ENCODE measurements at regions not wholly inside any gene's neighbourhood (a gene's known extent, or its start where the extent isn't known, plus 50 kb on each side); places are given as distances from the start of the nearest gene placed in this dataset.

- DNase-seq = no peak
Measured at GRCh38 chr13:53747825-53748224, 719.2 kb downstream of the OLFM4 start.

GRCh38 chr13:53749306-53749705 lies 720.7 kb downstream of the OLFM4 start:
- DNase-seq = no peak

DNA sequence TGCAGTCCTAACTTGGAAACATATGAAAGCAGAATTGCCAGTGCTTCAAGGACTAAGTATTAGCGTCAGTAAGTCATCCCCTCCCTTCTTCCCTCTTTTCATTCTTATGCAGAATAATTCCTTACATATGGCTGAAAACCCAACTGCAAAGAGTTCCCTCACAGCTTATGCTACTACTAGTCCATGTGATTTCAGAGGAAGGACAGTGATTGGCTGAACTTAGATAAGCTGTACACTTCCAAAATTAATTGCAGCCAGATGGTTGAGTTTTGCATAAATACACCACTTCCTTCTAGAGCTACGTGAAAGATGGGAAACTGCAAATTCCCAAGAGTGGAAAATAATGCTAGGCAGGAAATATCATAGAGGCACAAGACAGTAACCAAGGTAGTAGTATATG lies 730.4 kb downstream of the OLFM4 start:
- DNase-seq = no peak

- DNase-seq = no peak
Measured at GRCh38 chr13:53775807-53776206, 747.2 kb downstream of the OLFM4 start.

DNA sequence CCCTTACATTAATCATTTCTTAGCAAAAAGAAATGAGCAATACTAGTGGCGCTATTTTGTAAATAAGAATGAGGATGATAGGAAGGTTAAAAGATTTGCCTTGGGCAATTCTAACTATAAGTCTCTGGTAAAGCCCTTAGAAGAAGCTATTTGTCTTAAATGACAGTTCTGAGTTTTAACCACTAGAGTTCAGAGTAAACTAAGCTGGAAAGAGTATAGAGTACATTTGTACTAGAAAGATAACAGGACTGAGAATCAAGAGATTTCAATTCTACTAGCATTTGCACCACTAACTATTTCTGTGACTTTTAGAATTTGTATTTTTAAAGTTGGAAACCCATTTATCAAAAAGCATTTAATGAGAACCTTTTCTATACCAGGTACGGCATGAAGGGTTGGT lies 750.3 kb downstream of the OLFM4 start:
- DNase-seq = no peak

- DNase-seq = no peak
Measured at GRCh38 chr13:53781941-53782340, 753.3 kb downstream of the OLFM4 start.

DNA sequence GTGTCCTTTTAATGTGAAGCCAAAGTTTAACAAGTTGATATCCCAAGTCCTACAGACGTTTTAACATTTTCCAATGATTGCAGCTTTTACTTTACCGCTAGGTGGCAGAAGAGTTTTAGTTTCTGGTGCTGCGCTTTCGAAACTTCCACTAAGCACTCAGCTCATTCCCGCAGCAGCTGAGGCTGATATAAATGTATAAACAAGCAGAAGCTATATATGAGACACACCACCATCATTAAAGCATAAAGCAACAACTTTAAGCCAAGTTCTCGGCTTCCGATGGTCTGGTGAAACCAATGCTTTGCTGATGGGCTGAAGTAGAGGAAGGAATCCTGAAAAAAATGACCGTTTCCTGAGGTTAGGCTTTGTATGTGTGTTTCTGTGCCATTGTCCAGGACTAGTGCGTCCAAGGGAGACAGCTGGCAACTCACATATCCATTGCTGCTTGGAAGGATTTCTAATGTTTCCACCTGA lies 753.9 kb downstream of the OLFM4 start:
- peak in 1 of 2 donors; percentile 3 for DNase-seq

GRCh38 chr13:53783471-53783870 lies 754.9 kb downstream of the OLFM4 start:
- no peak for DNase-seq

- DNase-seq = no peak
Measured at GRCh38 chr13:53788286-53788685, 759.7 kb downstream of the OLFM4 start.

- DNase-seq = no peak
Measured at GRCh38 chr13:53800011-53800410, 771.4 kb downstream of the OLFM4 start.

- no peak for DNase-seq
Measured at GRCh38 chr13:53807251-53807834, 778.7 kb downstream of the OLFM4 start.

- DNase-seq = no peak
Measured at GRCh38 chr13:53821632-53822031, 793.0 kb downstream of the OLFM4 start.

DNA sequence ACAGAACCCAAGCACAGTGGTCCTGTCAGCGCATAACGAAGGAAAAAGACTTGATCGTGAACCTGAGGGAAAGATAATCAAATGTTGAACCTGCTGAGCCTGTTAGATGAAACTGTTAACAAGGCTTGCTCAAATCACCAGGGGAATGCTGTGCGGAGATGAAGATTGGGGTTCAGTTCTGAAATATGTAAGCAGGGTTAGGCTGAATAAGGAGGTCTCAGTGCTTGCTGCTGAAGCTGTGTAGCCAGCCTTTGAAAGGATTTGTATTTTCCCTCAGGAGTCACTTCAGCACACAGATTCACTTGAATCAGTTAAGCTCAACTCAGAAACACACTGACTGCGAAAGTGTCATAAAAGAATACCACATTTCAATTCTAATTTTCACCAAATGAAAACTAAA lies 793.5 kb downstream of the OLFM4 start:
- DNase-seq = no peak

DNA sequence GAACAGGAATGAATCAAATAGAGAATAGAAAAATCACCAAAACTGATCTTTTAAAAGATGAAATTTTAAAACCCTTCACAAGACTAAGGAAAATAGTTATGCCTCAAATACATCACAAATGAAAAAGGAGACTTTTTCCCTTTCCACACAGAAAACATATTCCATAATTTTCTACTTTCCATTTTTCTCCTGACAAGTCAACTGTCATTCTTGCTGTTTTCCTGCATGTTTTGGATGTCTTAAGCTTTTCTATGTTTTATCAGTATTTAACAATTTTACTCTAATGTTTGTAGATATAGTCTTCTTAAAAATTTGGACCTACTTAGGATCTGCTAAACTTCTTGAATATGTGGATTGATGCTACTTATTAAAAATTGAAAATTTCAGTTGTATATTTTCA lies 810.8 kb downstream of the OLFM4 start:
- DNase-seq = no peak

- DNase-seq = no peak
Measured at GRCh38 chr13:53844473-53845146, 816.0 kb downstream of the OLFM4 start.

GRCh38 chr13:53847502-53847901 lies 818.9 kb downstream of the OLFM4 start:
- no peak for DNase-seq

DNA sequence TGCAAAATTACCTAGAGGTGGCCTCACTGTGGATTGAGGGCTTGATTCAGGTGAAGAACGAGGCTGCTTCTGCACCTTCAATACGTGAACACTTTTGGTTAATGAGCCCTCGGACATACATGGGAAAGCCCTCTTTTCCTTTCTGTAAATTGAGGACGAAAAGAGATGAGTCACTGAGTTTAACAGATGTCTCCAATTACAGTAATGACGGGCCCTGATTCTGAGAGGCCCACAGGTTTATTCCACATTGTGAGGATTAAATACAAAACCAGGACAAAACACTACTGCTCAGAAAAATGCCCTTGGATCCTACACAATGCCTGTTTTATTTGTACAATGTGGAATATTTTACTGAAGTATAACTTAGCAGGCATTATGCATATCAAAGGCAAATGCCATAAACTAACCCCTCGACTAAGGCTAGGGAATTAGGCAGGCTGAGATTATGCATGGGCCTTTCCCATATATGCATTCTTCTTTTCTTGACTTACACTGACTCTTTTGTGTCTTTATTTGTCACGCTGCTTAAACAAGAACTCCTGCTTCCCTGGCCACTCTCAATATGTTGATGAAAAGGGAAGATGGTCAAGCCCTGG lies 819.9 kb downstream of the OLFM4 start:
- DNase-seq = no peak

- DNase-seq = no peak
Measured at GRCh38 chr13:53854321-53854720, 825.7 kb downstream of the OLFM4 start.

DNA sequence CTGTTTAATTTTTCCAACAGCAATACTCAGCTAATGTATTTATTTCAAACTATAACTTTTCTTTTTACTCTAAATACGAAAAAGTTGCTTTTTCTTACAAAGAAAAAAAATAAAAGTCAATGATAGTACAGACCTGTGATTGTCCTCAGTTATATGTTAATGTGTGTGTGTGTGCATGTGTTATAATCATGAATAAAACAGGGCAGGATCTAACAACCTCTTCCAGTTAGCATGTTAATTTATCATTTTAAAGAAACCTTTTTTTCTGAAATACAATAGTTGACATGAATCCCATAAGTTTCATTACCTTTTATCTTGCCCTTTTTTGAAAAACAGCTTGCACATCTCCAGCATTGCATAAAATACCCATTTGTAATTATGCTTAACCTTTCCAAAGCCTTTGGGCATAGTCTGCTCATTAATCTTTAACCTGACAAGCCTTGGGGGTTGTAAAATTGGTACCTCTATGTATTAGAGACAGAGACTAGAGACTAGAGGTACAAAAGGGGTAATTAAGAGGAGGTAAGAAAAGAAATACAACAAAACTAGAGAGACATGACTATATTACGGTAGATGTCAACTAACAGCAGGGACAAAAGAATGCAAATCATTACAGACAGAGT lies 828.1 kb downstream of the OLFM4 start:
- no peak for DNase-seq

DNA sequence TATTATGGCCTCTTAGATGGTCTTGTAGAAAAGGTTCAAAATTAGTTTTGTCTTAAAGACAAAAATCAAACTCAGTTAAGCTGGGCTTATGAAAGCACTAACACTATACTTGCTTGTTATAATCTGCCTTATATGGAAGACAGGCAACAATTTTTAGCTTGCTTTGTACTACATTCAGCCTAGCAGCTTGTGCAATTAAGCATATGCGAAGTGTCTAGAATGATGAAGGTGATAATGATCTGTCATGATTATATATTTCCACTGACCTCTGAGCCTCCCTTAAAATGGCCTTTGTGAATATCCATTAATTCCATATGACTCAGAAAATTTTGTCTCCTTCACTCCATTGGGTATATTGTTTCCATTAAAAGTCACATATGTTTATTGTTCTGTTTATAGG lies 834.9 kb downstream of the OLFM4 start:
- no peak for DNase-seq

DNA sequence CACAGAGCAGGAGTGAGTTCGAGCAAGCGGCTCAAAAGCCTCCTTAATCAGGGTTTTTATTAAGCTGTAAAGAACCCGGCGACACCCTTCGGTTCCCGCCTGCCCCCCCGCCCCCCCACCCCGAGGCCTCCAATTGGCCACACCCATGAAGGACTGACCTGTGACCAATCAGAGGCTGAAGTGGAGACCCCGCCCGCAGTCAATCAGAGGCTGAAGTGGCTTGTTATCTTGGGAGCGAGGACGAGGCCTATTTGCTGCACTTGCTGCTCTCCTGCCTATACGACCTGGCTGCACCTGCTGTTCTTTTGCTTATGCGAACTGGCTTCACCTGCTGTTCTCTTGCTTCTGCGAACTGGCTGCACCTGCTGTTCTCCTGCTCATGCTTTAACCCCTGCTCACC lies 844.9 kb downstream of the OLFM4 start:
- DNase-seq = no peak

DNA sequence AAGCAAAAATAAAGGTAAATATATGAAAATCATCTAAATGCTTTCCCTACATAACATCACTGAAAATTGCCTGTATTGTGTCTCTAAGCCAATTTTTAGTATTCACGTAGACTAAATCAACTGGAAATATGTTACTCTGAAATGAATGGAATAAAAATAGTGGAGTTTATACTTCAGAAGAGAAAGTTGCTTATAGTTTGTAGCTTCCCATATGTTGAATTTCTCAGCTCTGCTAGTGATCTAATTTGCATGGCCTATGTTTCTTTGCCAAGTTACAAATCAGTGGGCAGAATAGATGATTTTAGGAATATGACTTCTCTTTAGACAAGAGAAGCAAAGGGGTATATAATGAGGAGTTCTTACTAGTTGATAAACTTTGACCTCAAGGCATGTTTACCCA lies 850.2 kb downstream of the OLFM4 start:
- DNase-seq = no peak

DNA sequence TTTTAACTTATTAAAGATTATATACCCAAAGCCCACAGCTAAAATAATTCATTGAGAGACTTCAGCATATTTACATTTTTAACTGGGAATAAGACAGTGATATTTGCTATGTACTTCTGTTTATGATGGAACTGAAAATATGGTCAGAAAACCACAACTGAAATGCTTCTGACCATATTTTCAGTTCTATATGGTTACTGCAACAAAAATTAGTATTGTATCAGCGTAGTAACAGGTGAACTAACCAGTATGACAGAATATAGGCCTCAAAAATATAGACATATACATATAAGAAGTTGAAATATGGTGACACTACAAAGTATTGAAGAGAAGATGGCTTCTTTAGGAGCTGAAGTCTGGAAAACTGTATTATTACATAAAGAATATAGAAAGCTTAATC lies 857.4 kb downstream of the OLFM4 start:
- DNase-seq = no peak

- no peak for DNase-seq
Measured at GRCh38 chr13:53890696-53891095, 862.1 kb downstream of the OLFM4 start.

All from CD4-positive, alpha-beta T cell treated with Interleukin-4 for 1 hour (primary cell).